ENCODE measurements at regions not wholly inside any gene's neighbourhood (a gene's known extent, or its start where the extent isn't known, plus 50 kb on each side); places are given as distances from the start of the nearest gene placed in this dataset.

GRCh38 chr15:72962054-72962702 lies 90.1 kb upstream of the NEO1 start:
- DNase-seq (no peak), ATAC-seq (ENCODE audit: low read depth) (no peak)
- peaks cover 10% of the 10 kb centered on the region for H3K27me3 Mint-ChIP-seq
- ChIA-PET POLR2A (no interaction called here), CTCF (no interaction called here)
- H3K9me3 Mint-ChIP-seq, result peaks cover 3% of the 10 kb centered on the region
- intact Hi-C loops (cut with micrococcal nuclease), result no loop called here
- no peak overlapping the region for H3K27ac Mint-ChIP-seq
- no peak overlapping the region for H3K4me3 Mint-ChIP-seq
- TF ChIP-seq CTCF (IDR thresholded peaks at IDR 0.05), result no peak
- H3K4me1 Mint-ChIP-seq, result no peaks in the 10 kb centered on the region
- H3K36me3 Mint-ChIP-seq (ENCODE audit: low read depth), result no peaks in the 10 kb centered on the region

GRCh38 chr15:72961346-72961745 lies 90.9 kb upstream of the NEO1 start:
- POLR2A ChIA-PET, result no interaction called here
- no peak for ATAC-seq (ENCODE audit: low read depth)
- Mint-ChIP-seq H3K27ac (no peak overlapping the region), H3K36me3 (ENCODE audit: low read depth) (no peaks in the 10 kb centered on the region), H3K27me3 (peaks cover 10% of the 10 kb centered on the region), H3K4me1 (no peaks in the 10 kb centered on the region), H3K4me3 (no peak overlapping the region), H3K9me3 (peaks cover 3% of the 10 kb centered on the region)
- CTCF ChIA-PET, result no interaction called here
- no peak for DNase-seq
- no peak for TF ChIP-seq CTCF (IDR thresholded peaks at IDR 0.05)
- intact Hi-C loops (cut with micrococcal nuclease), result no loop called here

- Mint-ChIP-seq H3K4me1 (no peaks in the 10 kb centered on the region), H3K36me3 (ENCODE audit: low read depth) (no peaks in the 10 kb centered on the region), H3K4me3 (no peak overlapping the region), H3K27me3 (peaks cover 3% of the 10 kb centered on the region), H3K27ac (no peak overlapping the region), H3K9me3 (peaks cover under 1% of the 10 kb centered on the region)
- ChIA-PET CTCF (no interaction called here), POLR2A (no interaction called here)
- DNase-seq (no peak), ATAC-seq (ENCODE audit: low read depth) (no peak)
- TF ChIP-seq CTCF (IDR thresholded peaks at IDR 0.05), result no peak
- intact Hi-C loops (cut with micrococcal nuclease), result no loop called here
Measured at GRCh38 chr15:72958634-72959033, 93.6 kb upstream of the NEO1 start.

- DNase-seq (no peak), ATAC-seq (ENCODE audit: low read depth) (no peak)
- TF ChIP-seq CTCF (IDR thresholded peaks at IDR 0.05), result no peak
- no peaks in the 10 kb centered on the region for H3K4me1 Mint-ChIP-seq
- no peak overlapping the region for H3K27ac Mint-ChIP-seq
- H3K27me3 Mint-ChIP-seq, result peaks cover 6% of the 10 kb centered on the region
- CTCF ChIA-PET, result no interaction called here
- POLR2A ChIA-PET, result no interaction called here
- H3K4me3 Mint-ChIP-seq, result no peak overlapping the region
- intact Hi-C loops (cut with micrococcal nuclease), result no loop called here
- peaks cover 5% of the 10 kb centered on the region for H3K9me3 Mint-ChIP-seq
- no peaks in the 10 kb centered on the region for H3K36me3 Mint-ChIP-seq (ENCODE audit: low read depth)
Measured at GRCh38 chr15:72953306-72953705, 99.0 kb upstream of the NEO1 start.

GRCh38 chr15:72952151-72952550 lies 100.1 kb upstream of the NEO1 start:
- ChIA-PET POLR2A (no interaction called here), CTCF (no interaction called here)
- Mint-ChIP-seq H3K4me3 (no peak overlapping the region), H3K36me3 (ENCODE audit: low read depth) (no peaks in the 10 kb centered on the region), H3K27ac (no peak overlapping the region), H3K9me3 (peaks cover 5% of the 10 kb centered on the region), H3K27me3 (peaks cover 6% of the 10 kb centered on the region), H3K4me1 (no peaks in the 10 kb centered on the region)
- TF ChIP-seq CTCF (IDR thresholded peaks at IDR 0.05), result no peak
- intact Hi-C loops (cut with micrococcal nuclease), result no loop called here
- DNase-seq (no peak), ATAC-seq (ENCODE audit: low read depth) (no peak)
